Fibroblast of lung (primary cell): ENCODE measurements at regions not wholly inside any gene's neighbourhood (a gene's known extent, or its start where the extent isn't known, plus 50 kb on each side); places are given as distances from the start of the nearest gene placed in this dataset.

ENCODE experiments used
- DNase-seq, 2 donors: peaks; one replicate each; pipeline versions ENCODE4 v3.0.0 to v3.0.0-alpha.2; 2010; ENCODE audit warnings: low read depth in 2 of 2
- H2AFZ ChIP-seq: 2 replicates; pipeline ENCODE4 v1.5.1; 2012; ENCODE audit warnings: low read length, control low read depth, inconsistent platforms
- H3K27ac ChIP-seq: 2 replicates; pipeline ENCODE4 v1.5.1; 2011; ENCODE audit warnings: low read length, control low read depth; ENCODE audit not compliant: insufficient read depth
- H3K27me3 ChIP-seq: 2 replicates; pipeline ENCODE4 v1.5.1; 2011; ENCODE audit warnings: mild to moderate bottlenecking, low read length; ENCODE audit not compliant: control insufficient read depth, insufficient read depth
- H3K36me3 ChIP-seq: 2 replicates; pipeline ENCODE4 v1.5.1; 2011; ENCODE audit warnings: low read length; ENCODE audit not compliant: control insufficient read depth, insufficient read depth
- H3K4me1 ChIP-seq: 2 replicates; pipeline ENCODE4 v1.5.1; 2011; ENCODE audit warnings: low read length; ENCODE audit not compliant: control insufficient read depth, insufficient read depth; ENCODE audit errors: extremely low read depth
- H3K4me2 ChIP-seq: 2 replicates; pipeline ENCODE4 v1.5.1; 2011; ENCODE audit warnings: low read length, control low read depth; ENCODE audit not compliant: insufficient read depth; ENCODE audit errors: extremely low read depth
- H3K4me3 ChIP-seq, 4 experiments: fragments of 200-600 bp in 1 of 4; sonication (generic) in 1 of 4; replicated peaks in 1 of 4; 2 replicates each; pipeline ENCODE4 v1.5.1; 2011 to 2016; ENCODE audit warnings: low read length in 4 of 4, low read depth in 3 of 4, mild to moderate bottlenecking in 3 of 4, control low read depth in 2 of 4, inconsistent platforms in 1 of 4, mixed read lengths in 1 of 4; ENCODE audit not compliant: insufficient read depth in 1 of 4; ENCODE audit errors: control extremely low read depth in 1 of 4
- H3K79me2 ChIP-seq: 2 replicates; pipeline ENCODE4 v1.5.1; 2012; ENCODE audit warnings: mild to moderate bottlenecking, low read length, inconsistent platforms; ENCODE audit not compliant: control insufficient read depth, insufficient read depth
- H3K9ac ChIP-seq: 2 replicates; pipeline ENCODE4 v1.5.1; 2011; ENCODE audit warnings: mild to moderate bottlenecking, low read length, control low read depth; ENCODE audit not compliant: insufficient read depth
- H3K9me3 ChIP-seq: 2 replicates; pipeline ENCODE4 v1.5.1; 2012; ENCODE audit warnings: low read depth, low read length; ENCODE audit not compliant: control insufficient read depth, insufficient read depth
- H4K20me1 ChIP-seq: 2 replicates; pipeline ENCODE4 v1.5.1; 2011; ENCODE audit warnings: low read length; ENCODE audit not compliant: control insufficient read depth, insufficient read depth; ENCODE audit errors: extremely low read depth
- CTCF ChIP-seq, 2 donors: IDR thresholded peaks in 1 of 2; conservative IDR thresholded peaks in 1 of 2; 1 replicate in 1 of 2; 2 replicates in 1 of 2; pipeline ENCODE4 v1.5.1; 2011 to 2012; ENCODE audit warnings: low read length in 2 of 2, control low read depth in 1 of 2, inconsistent platforms in 1 of 2, low read depth in 1 of 2, mild to moderate bottlenecking in 1 of 2
- EZH2 ChIP-seq: IDR thresholded peaks from 2 replicates; pipeline ENCODE4 v1.5.1; 2012; ENCODE audit warnings: low read length, control low read depth, mild to moderate bottlenecking; ENCODE audit errors: missing control alignments

GRCh38 chr10:62895063-62895462 lies 78.9 kb upstream of the EGR2 start:
- no peaks in the 10 kb centered on the region for H3K36me3 ChIP-seq
- no peaks in the 10 kb centered on the region for H3K9me3 ChIP-seq
- H3K27me3 ChIP-seq = no peaks in the 10 kb centered on the region
- TF ChIP-seq EZH2 = no peak
- no peak for TF ChIP-seq CTCF (conservative IDR thresholded peaks at IDR 0.05 in 1 of 2, IDR thresholded peaks at IDR 0.05 in 1 of 2; ENCODE audit: low read depth in 1 of 2, low read length in 2 of 2)
- no peak overlapping the region for H3K27ac ChIP-seq
- no peak overlapping the region for H2AFZ ChIP-seq
- H3K9ac ChIP-seq = no peak overlapping the region
- no peak overlapping the region for H3K4me3 ChIP-seq
- H3K4me1 ChIP-seq = no peaks in the 10 kb centered on the region
- peak in 1 of 2 donors; percentile 27 for DNase-seq
- no peaks in the 10 kb centered on the region for H4K20me1 ChIP-seq
- H3K4me2 ChIP-seq = no peak overlapping the region
- no peaks in the 10 kb centered on the region for H3K79me2 ChIP-seq

GRCh38 chr10:62894156-62894555 lies 78.0 kb upstream of the EGR2 start:
- no peak for TF ChIP-seq EZH2
- TF ChIP-seq CTCF (conservative IDR thresholded peaks at IDR 0.05 in 1 of 2, IDR thresholded peaks at IDR 0.05 in 1 of 2; ENCODE audit: low read depth in 1 of 2, low read length in 2 of 2) = no peak
- DNase-seq = no peak
- H2AFZ ChIP-seq = no peak overlapping the region
- no peak overlapping the region for H3K27ac ChIP-seq
- H4K20me1 ChIP-seq = no peaks in the 10 kb centered on the region
- H3K4me1 ChIP-seq = no peaks in the 10 kb centered on the region
- H3K4me3 ChIP-seq = no peak overlapping the region
- no peaks in the 10 kb centered on the region for H3K9me3 ChIP-seq
- no peaks in the 10 kb centered on the region for H3K27me3 ChIP-seq
- H3K79me2 ChIP-seq = no peaks in the 10 kb centered on the region
- no peak overlapping the region for H3K9ac ChIP-seq
- H3K4me2 ChIP-seq = no peak overlapping the region
- H3K36me3 ChIP-seq = no peaks in the 10 kb centered on the region

GRCh38 chr10:62893036-62893435 lies 76.9 kb upstream of the EGR2 start:
- TF ChIP-seq CTCF (conservative IDR thresholded peaks at IDR 0.05 in 1 of 2, IDR thresholded peaks at IDR 0.05 in 1 of 2; ENCODE audit: low read depth in 1 of 2, low read length in 2 of 2) = no peak
- TF ChIP-seq EZH2 = no peak
- H3K4me2 ChIP-seq = no peak overlapping the region

More at GRCh38 chr10:62893036-62893435, 76.9 kb upstream of the EGR2 start:
- Histone ChIP-seq H2AFZ (no peak overlapping the region), H3K36me3 (no peaks in the 10 kb centered on the region), H3K27me3 (no peaks in the 10 kb centered on the region), H3K4me1 (no peaks in the 10 kb centered on the region), H3K9ac (no peak overlapping the region), H3K4me3 (no peak overlapping the region), H3K9me3 (no peaks in the 10 kb centered on the region), H3K27ac (no peak overlapping the region), H4K20me1 (no peaks in the 10 kb centered on the region), H3K79me2 (no peaks in the 10 kb centered on the region)
- no peak for DNase-seq
